ENCODE measurements at regions not wholly inside any gene's neighbourhood (a gene's known extent, or its start where the extent isn't known, plus 50 kb on each side); places are given as distances from the start of the nearest gene placed in this dataset.

- TF ChIP-seq CREB5 (CRISPR knock-in tag; IDR thresholded peaks at IDR 0.05) (no peak), SIN3A (IDR thresholded peaks at IDR 0.05; ENCODE audit: borderline replicate concordance in 2 of 2, control insufficient read depth in 1 of 2, low read depth in 2 of 2, low read length in 2 of 2) (no peak), ZNF695 (CRISPR knock-in tag; IDR thresholded peaks at IDR 0.05) (no peak), NFE2 (IDR thresholded peaks at IDR 0.05; ENCODE audit: low read depth) (peak; percentile 94), SAP30 (IDR thresholded peaks at IDR 0.05; ENCODE audit: borderline replicate concordance, insufficient read depth, low read depth, low read length, poor library complexity, severe bottlenecking) (no peak), ARID1B (IDR thresholded peaks at IDR 0.05) (peak; percentile 89), RBM14 (IDR thresholded peaks at IDR 0.05; ENCODE audit: borderline replicate concordance, insufficient read depth, low read depth, low read length) (no peak), ZNF778 (CRISPR knock-in tag; IDR thresholded peaks at IDR 0.05) (no peak), ZFX (CRISPR knock-in tag; IDR thresholded peaks at IDR 0.05) (no peak), ZSCAN32 (CRISPR knock-in tag; IDR thresholded peaks at IDR 0.05) (no peak), ZNF551 (CRISPR knock-in tag; IDR thresholded peaks at IDR 0.05) (no peak), ZNF655 (CRISPR knock-in tag; IDR thresholded peaks at IDR 0.05) (no peak), ZNF592 (IDR thresholded peaks at IDR 0.05) (0 out of 2 replicates have a peak, but pooled peaks have one; percentile 20), RFX1 (IDR thresholded peaks at IDR 0.05) (no peak), POLR2G (IDR thresholded peaks at IDR 0.05; ENCODE audit: low read depth, low read length) (no peak), PPARD (CRISPR knock-in tag; IDR thresholded peaks at IDR 0.05) (no peak), SRSF1 (IDR thresholded peaks at IDR 0.05; ENCODE audit: low read depth, low read length) (no peak), NFYB (IDR thresholded peaks at IDR 0.05; ENCODE audit: extremely low read depth, insufficient read length) (no peak), ZNF134 (CRISPR knock-in tag; conservative IDR thresholded peaks at IDR 0.05) (no peak), NCOA2 (IDR thresholded peaks at IDR 0.05; ENCODE audit: partially characterized antibody in 2 of 2) (no peak), MAFG (tag; conservative IDR thresholded peaks at IDR 0.05) (peak; percentile 91), FOS (IDR thresholded peaks at IDR 0.05; ENCODE audit: extremely low read depth, insufficient read length) (no peak), ZNF830 (CRISPR knock-in tag; IDR thresholded peaks at IDR 0.05) (no peak), ZNF766 (CRISPR knock-in tag; conservative IDR thresholded peaks at IDR 0.05) (no peak), PML (IDR thresholded peaks at IDR 0.05; ENCODE audit: low read length) (no peak)
These were observed 93.1 kb upstream of the CXCL12 start (continued) for GRCh38 chr10:44478040-44478439.

Measured in K562 (cell line).